ENCODE measurements at regions not wholly inside any gene's neighbourhood (a gene's known extent, or its start where the extent isn't known, plus 50 kb on each side); places are given as distances from the start of the nearest gene placed in this dataset.

GRCh38 chr18:27860701-27861107 is 316.2 kb downstream of the CDH2 start:
- H3K9me3 ChIP-seq (ENCODE audit: control insufficient read depth, insufficient read depth, low read length): no peaks in the 10 kb centered on the region
- no peak overlapping the region; the same call in 1 of the 2 replicates for H3K9ac ChIP-seq (ENCODE audit: low read depth, low read length)
- H2AK5ac ChIP-seq (ENCODE audit: low read depth, low read length): no peak overlapping the region
- H3K27ac ChIP-seq (ENCODE audit: insufficient read depth, low read length): no peak overlapping the region
- no peaks in the 10 kb centered on the region for H3K36me3 ChIP-seq (ENCODE audit: control insufficient read depth, insufficient read depth, low read length)
- H3K4me1 ChIP-seq (ENCODE audit: control insufficient read depth, insufficient read depth, low read length): no peaks in the 10 kb centered on the region
- no peaks in the 10 kb centered on the region for H3K27me3 ChIP-seq (ENCODE audit: control insufficient read depth, insufficient read depth, low read length)
- no peak overlapping the region for H4K91ac ChIP-seq (ENCODE audit: insufficient read depth, low read depth, low read length)
- H3K4me3 ChIP-seq (ENCODE audit: insufficient read depth, low read depth, low read length): no peak overlapping the region
- in situ Hi-C loops (cut with MboI; ENCODE audit: low sequenced_read_pairs): no loop called here
- H3K4me2 ChIP-seq (ENCODE audit: low read depth, low read length): peak overlapping the region; percentile 68; the same call in 1 of the 2 replicates
- H3K18ac ChIP-seq (ENCODE audit: low read depth, low read length): no peak overlapping the region
- H2AK9ac ChIP-seq (replicated peaks; ENCODE audit: low read depth, low read length, poor library complexity): no peak overlapping the region
- H2BK20ac ChIP-seq (ENCODE audit: low read depth, low read length): no peak overlapping the region
- no peak overlapping the region for H2BK5ac ChIP-seq (ENCODE audit: low read depth, low read length, poor library complexity, severe bottlenecking)
- WGBS, 2 experiments (ENCODE audit: extremely low coverage in 2 of 2, insufficient read length in 1 of 2): 0% methylated on average over 1 of the region's 4 CpGs; no CpG with 5 or more reads in 1 of the 2 experiments
- H2AFZ ChIP-seq (replicated peaks; ENCODE audit: low read length, poor library complexity): peak overlapping the region; percentile 79
- no peaks in the 10 kb centered on the region for H4K20me1 ChIP-seq (ENCODE audit: insufficient read depth, low read length)
- H3K9me1 ChIP-seq (ENCODE audit: insufficient read depth, low read length): no peaks in the 10 kb centered on the region
- intact Hi-C loops (cut with micrococcal nuclease): no loop called here
- ChIA-PET POLR2A (ENCODE audit: unreplicated experiment) (no interaction called here), CTCF (interaction anchor here (0.6 kb wide), 3 partner anchors 126 to 1155 kb away, joined by 3 to 4 read pairs (median 4); no protein-coding TSS in a partner anchor)
- no TSS peak for BruUV-seq (replicated peaks)
- H2BK120ac ChIP-seq (ENCODE audit: low read depth, low read length): no peak overlapping the region
- no peak for TF ChIP-seq POLR2A (IDR thresholded peaks at IDR 0.05; ENCODE audit: low read depth, low read length)
- no peak for TF ChIP-seq CTCF (conservative IDR thresholded peaks at IDR 0.05; ENCODE audit: low read depth, low read length)
- no peak for TF ChIP-seq CHD1 (IDR thresholded peaks at IDR 0.05; ENCODE audit: low read depth, low read length)
- no peak for TF ChIP-seq CEBPB (IDR thresholded peaks at IDR 0.05; ENCODE audit: low read depth, low read length)
- no peak for TF ChIP-seq RAD21 (IDR thresholded peaks at IDR 0.05; ENCODE audit: low read length)
- H3K56ac ChIP-seq (ENCODE audit: extremely low read depth, insufficient read depth, low read length): no peak overlapping the region
- no peak overlapping the region for H4K5ac ChIP-seq (ENCODE audit: low read depth, low read length)
- ATAC-seq (ENCODE audit: low read depth) (peak; percentile 61), DNase-seq (peak; percentile 2)
- no peak overlapping the region for H3K23ac ChIP-seq (ENCODE audit: low read depth, low read length)
- dilution Hi-C loops (cut with HindIII; ENCODE audit: low sequenced_read_pairs, unreplicated experiment): no loop called here
- H2BK15ac ChIP-seq (ENCODE audit: low read depth, low read length): no peak overlapping the region
- no peak overlapping the region for H3K14ac ChIP-seq (replicated peaks; ENCODE audit: low read depth, low read length)
- no peak overlapping the region for H4K8ac ChIP-seq (ENCODE audit: low read depth in 2 of 2, low read length in 2 of 2)
- no peak overlapping the region for H3K4ac ChIP-seq (ENCODE audit: low read depth, low read length)
- no peaks in the 10 kb centered on the region for H3K79me1 ChIP-seq (ENCODE audit: low read depth in 1 of 2, low read length in 2 of 2)
